ENCODE measurements at regions not wholly inside any gene's neighbourhood (a gene's known extent, or its start where the extent isn't known, plus 50 kb on each side); places are given as distances from the start of the nearest gene placed in this dataset.

DNA sequence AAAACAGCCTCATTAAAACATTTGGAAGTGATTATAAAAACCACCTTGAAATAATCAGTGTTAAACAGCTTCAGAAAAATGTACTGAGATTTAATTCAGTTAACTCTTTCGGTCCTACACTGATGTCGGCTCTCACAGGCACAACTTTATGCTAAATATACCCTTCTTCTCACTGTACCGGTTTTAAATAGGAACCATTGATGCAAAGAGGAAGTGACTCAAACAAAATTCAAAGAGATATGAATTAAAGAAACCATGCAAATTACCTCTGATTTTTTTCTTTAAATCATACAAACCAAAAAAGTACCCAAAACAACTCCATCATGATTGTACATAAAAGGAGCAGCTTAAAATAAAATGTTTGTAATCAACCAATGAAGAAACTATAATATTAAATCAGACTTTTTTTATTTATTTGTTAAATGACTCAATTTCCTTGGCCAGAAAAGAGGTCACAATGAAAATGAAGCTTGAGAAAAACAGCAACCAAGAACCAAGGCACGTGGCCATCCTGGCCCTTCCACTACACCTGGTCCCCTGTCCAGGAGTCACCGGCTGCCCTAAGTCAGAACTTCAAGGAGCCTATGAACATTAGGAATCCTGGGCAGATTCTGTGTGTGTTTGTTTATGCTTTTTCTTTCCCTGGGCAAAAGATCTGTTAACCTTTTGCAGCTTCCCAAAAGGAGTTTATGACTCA lies 73.0 kb upstream of the CABCOCO1 start:
- TF ChIP-seq, protein P1, sequence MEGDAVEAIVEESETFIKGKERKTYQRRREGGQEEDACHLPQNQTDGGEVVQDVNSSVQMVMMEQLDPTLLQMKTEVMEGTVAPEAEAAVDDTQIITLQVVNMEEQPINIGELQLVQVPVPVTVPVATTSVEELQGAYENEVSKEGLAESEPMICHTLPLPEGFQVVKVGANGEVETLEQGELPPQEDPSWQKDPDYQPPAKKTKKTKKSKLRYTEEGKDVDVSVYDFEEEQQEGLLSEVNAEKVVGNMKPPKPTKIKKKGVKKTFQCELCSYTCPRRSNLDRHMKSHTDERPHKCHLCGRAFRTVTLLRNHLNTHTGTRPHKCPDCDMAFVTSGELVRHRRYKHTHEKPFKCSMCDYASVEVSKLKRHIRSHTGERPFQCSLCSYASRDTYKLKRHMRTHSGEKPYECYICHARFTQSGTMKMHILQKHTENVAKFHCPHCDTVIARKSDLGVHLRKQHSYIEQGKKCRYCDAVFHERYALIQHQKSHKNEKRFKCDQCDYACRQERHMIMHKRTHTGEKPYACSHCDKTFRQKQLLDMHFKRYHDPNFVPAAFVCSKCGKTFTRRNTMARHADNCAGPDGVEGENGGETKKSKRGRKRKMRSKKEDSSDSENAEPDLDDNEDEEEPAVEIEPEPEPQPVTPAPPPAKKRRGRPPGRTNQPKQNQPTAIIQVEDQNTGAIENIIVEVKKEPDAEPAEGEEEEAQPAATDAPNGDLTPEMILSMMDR (IDR thresholded peaks at IDR 0.05; ENCODE audit: control extremely low read depth in 1 of 3, insufficient read depth in 1 of 3, low read depth in 1 of 3, low read length in 3 of 3): no peak
- TF ChIP-seq TBP (IDR thresholded peaks at IDR 0.05; ENCODE audit: low read depth, low read length) (no peak), FOSL1 (IDR thresholded peaks at IDR 0.05; ENCODE audit: insufficient read depth, low read depth, low read length) (no peak), YY1 (IDR thresholded peaks at IDR 0.05; ENCODE audit: low read depth, low read length) (no peak), POLR2A (IDR thresholded peaks at IDR 0.05; ENCODE audit: control extremely low read depth in 1 of 2, low read depth in 2 of 2, low read length in 2 of 2) (no peak), CEBPB (IDR thresholded peaks at IDR 0.05; ENCODE audit: low read depth, low read length) (no peak), RNF2 (IDR thresholded peaks at IDR 0.05; ENCODE audit: borderline replicate concordance, low read depth, low read length, missing control alignments, poor library complexity, severe bottlenecking) (no peak), SP1 (IDR thresholded peaks at IDR 0.05; ENCODE audit: low read depth, low read length) (no peak)

Data from H1 (cell line).